BLaER1 (cell line): ENCODE measurements at regions not wholly inside any gene's neighbourhood (a gene's known extent, or its start where the extent isn't known, plus 50 kb on each side); places are given as distances from the start of the nearest gene placed in this dataset.

Experiments
- H3K27ac ChIP-seq: shearing (Covaris generic); formaldehyde crosslinking; 2 replicates; pipeline ENCODE4 v1.8.1; 2022
- H3K27me3 ChIP-seq: shearing (Covaris generic); formaldehyde crosslinking; 2 replicates; pipeline ENCODE4 v1.8.1; 2022
- H3K36me3 ChIP-seq: shearing (Covaris generic); formaldehyde crosslinking; 2 replicates; pipeline ENCODE4 v1.8.1; 2022
- H3K4me1 ChIP-seq: shearing (Covaris generic); formaldehyde crosslinking; 2 replicates; pipeline ENCODE4 v1.8.1; 2022
- H3K4me2 ChIP-seq: shearing (Covaris generic); formaldehyde crosslinking; 2 replicates; pipeline ENCODE4 v1.8.1; 2022
- H3K4me3 ChIP-seq: shearing (Covaris generic); formaldehyde crosslinking; 2 replicates; pipeline ENCODE4 v1.8.1; 2022
- H3K9ac ChIP-seq: shearing (Covaris generic); formaldehyde crosslinking; 2 replicates; pipeline ENCODE4 v1.8.1; 2022
- H3K9me3 ChIP-seq: shearing (Covaris generic); formaldehyde crosslinking; 2 replicates; pipeline ENCODE4 v1.8.1; 2022
- H4K20me1 ChIP-seq: shearing (Covaris generic); formaldehyde crosslinking; 2 replicates; pipeline ENCODE4 v1.8.1; 2022
- Cebpa-rat ChIP-seq: shearing (Covaris generic); IDR thresholded peaks from 2 replicates; pipeline ENCODE4 v1.8.1; 2022

- Histone ChIP-seq H3K4me3 (no peak overlapping the region), H3K27ac (no peak overlapping the region), H3K4me1 (peaks cover 9% of the 10 kb centered on the region; the same call in 1 of the 2 replicates), H3K9me3 (no peaks in the 10 kb centered on the region), H4K20me1 (no peaks in the 10 kb centered on the region), H3K36me3 (no peaks in the 10 kb centered on the region), H3K4me2 (no peak overlapping the region), H3K27me3 (no peaks in the 10 kb centered on the region), H3K9ac (no peak overlapping the region)
- no peak for TF ChIP-seq Cebpa-rat
These were observed 66.0 kb upstream of the SLC14A2 start for GRCh38 chr18:45549290-45549689.

GRCh38 chr18:45551142-45551815 is 64.0 kb upstream of the SLC14A2 start:
- H3K36me3 ChIP-seq = no peaks in the 10 kb centered on the region
- H3K4me3 ChIP-seq = no peak overlapping the region
- no peak for TF ChIP-seq Cebpa-rat

GRCh38 chr18:45553723-45554388 is 61.4 kb upstream of the SLC14A2 start:
- H3K27me3 ChIP-seq = no peaks in the 10 kb centered on the region
- H3K36me3 ChIP-seq = no peaks in the 10 kb centered on the region
- no peak overlapping the region for H3K9ac ChIP-seq
- no peaks in the 10 kb centered on the region for H4K20me1 ChIP-seq
- H3K4me3 ChIP-seq = no peak overlapping the region
- H3K27ac ChIP-seq = no peak overlapping the region
- TF ChIP-seq Cebpa-rat = no peak
- no peaks in the 10 kb centered on the region for H3K9me3 ChIP-seq
- no peak overlapping the region for H3K4me2 ChIP-seq
- no peaks in the 10 kb centered on the region for H3K4me1 ChIP-seq

More at GRCh38 chr18:45551142-45551815, 64.0 kb upstream of the SLC14A2 start:
- Histone ChIP-seq H3K27ac (no peak overlapping the region), H3K9ac (no peak overlapping the region), H4K20me1 (no peaks in the 10 kb centered on the region), H3K4me2 (no peak overlapping the region), H3K9me3 (no peaks in the 10 kb centered on the region), H3K4me1 (no peaks in the 10 kb centered on the region), H3K27me3 (no peaks in the 10 kb centered on the region)

GRCh38 chr18:45554389-45554737 is 60.9 kb upstream of the SLC14A2 start:
- no peaks in the 10 kb centered on the region for H3K27me3 ChIP-seq
- no peak overlapping the region for H3K9ac ChIP-seq
- no peak overlapping the region for H3K27ac ChIP-seq
- H3K9me3 ChIP-seq = no peaks in the 10 kb centered on the region
- no peak for TF ChIP-seq Cebpa-rat
- H3K36me3 ChIP-seq = no peaks in the 10 kb centered on the region
- H4K20me1 ChIP-seq = no peaks in the 10 kb centered on the region
- no peak overlapping the region for H3K4me3 ChIP-seq
- no peaks in the 10 kb centered on the region for H3K4me1 ChIP-seq
- H3K4me2 ChIP-seq = no peak overlapping the region

- Histone ChIP-seq H3K4me1 (no peaks in the 10 kb centered on the region), H3K27ac (no peak overlapping the region), H3K36me3 (no peaks in the 10 kb centered on the region), H3K9me3 (no peaks in the 10 kb centered on the region), H3K9ac (no peak overlapping the region), H3K4me3 (no peak overlapping the region), H3K4me2 (no peak overlapping the region), H4K20me1 (no peaks in the 10 kb centered on the region), H3K27me3 (no peaks in the 10 kb centered on the region)
- no peak for TF ChIP-seq Cebpa-rat
These were observed 59.1 kb upstream of the SLC14A2 start for GRCh38 chr18:45556222-45556621.

- Histone ChIP-seq H3K4me2 (no peak overlapping the region), H3K27me3 (no peaks in the 10 kb centered on the region), H3K9me3 (no peaks in the 10 kb centered on the region), H4K20me1 (no peaks in the 10 kb centered on the region), H3K4me1 (no peaks in the 10 kb centered on the region), H3K27ac (no peak overlapping the region), H3K9ac (no peak overlapping the region), H3K36me3 (no peaks in the 10 kb centered on the region), H3K4me3 (no peak overlapping the region)
- no peak for TF ChIP-seq Cebpa-rat
These were observed 58.0 kb upstream of the SLC14A2 start for GRCh38 chr18:45557287-45557686.

- Histone ChIP-seq H3K4me1 (no peaks in the 10 kb centered on the region), H4K20me1 (no peaks in the 10 kb centered on the region), H3K4me2 (no peak overlapping the region), H3K4me3 (no peak overlapping the region), H3K27ac (no peak overlapping the region), H3K9ac (no peak overlapping the region), H3K9me3 (no peaks in the 10 kb centered on the region), H3K36me3 (no peaks in the 10 kb centered on the region), H3K27me3 (no peaks in the 10 kb centered on the region)
- no peak for TF ChIP-seq Cebpa-rat
These were observed 57.5 kb upstream of the SLC14A2 start for GRCh38 chr18:45557779-45558178.

- Histone ChIP-seq H3K9ac (no peak overlapping the region), H3K27me3 (no peaks in the 10 kb centered on the region), H3K9me3 (no peaks in the 10 kb centered on the region), H3K27ac (no peak overlapping the region), H3K36me3 (no peaks in the 10 kb centered on the region), H3K4me2 (no peak overlapping the region), H4K20me1 (no peaks in the 10 kb centered on the region), H3K4me1 (no peaks in the 10 kb centered on the region), H3K4me3 (no peak overlapping the region)
- TF ChIP-seq Cebpa-rat = no peak
These were observed 56.0 kb upstream of the SLC14A2 start for GRCh38 chr18:45559258-45559657.

GRCh38 chr18:45560870-45561269 is 54.4 kb upstream of the SLC14A2 start:
- Histone ChIP-seq H4K20me1 (no peaks in the 10 kb centered on the region), H3K4me3 (no peak overlapping the region), H3K27me3 (no peaks in the 10 kb centered on the region), H3K4me1 (no peaks in the 10 kb centered on the region), H3K36me3 (no peaks in the 10 kb centered on the region), H3K4me2 (no peak overlapping the region), H3K9ac (no peak overlapping the region), H3K9me3 (no peaks in the 10 kb centered on the region), H3K27ac (no peak overlapping the region)
- TF ChIP-seq Cebpa-rat = no peak

- H3K27me3 ChIP-seq = no peaks in the 10 kb centered on the region
- H3K9me3 ChIP-seq = no peaks in the 10 kb centered on the region
- no peak overlapping the region for H3K4me3 ChIP-seq
- no peak for TF ChIP-seq Cebpa-rat
- H3K9ac ChIP-seq = no peak overlapping the region
- no peak overlapping the region for H3K4me2 ChIP-seq
- H3K36me3 ChIP-seq = no peaks in the 10 kb centered on the region
- no peak overlapping the region for H3K27ac ChIP-seq
- H4K20me1 ChIP-seq = no peaks in the 10 kb centered on the region
- no peaks in the 10 kb centered on the region for H3K4me1 ChIP-seq
These were observed 52.5 kb upstream of the SLC14A2 start for GRCh38 chr18:45562567-45563479.
